RWPE2 (cell line): ENCODE measurements at regions not wholly inside any gene's neighbourhood (a gene's known extent, or its start where the extent isn't known, plus 50 kb on each side); places are given as distances from the start of the nearest gene placed in this dataset.

ENCODE experiments used
- ATAC-seq: fragments of 200-7000 bp; cut with Tn5 transposase; 3 replicates; pipeline ENCODE4 v1.9.1; 2021; ENCODE audit warnings: low read depth
- DNase-seq: peaks from one replicate; pipeline ENCODE4 v3.0.0-alpha.2; 2020; ENCODE audit warnings: low spot score
- H3K27ac ChIP-seq: fragments of 450-650 bp; 2 replicates; pipeline ENCODE4 v1.5.1; 2017; ENCODE audit warnings: mild to moderate bottlenecking; ENCODE audit not compliant: poor library complexity, severe bottlenecking
- H3K27me3 ChIP-seq: fragments of 250-450 bp; sonication (Bioruptor Pico); 2 replicates; pipeline ENCODE4 v1.5.1; 2021; ENCODE audit warnings: mild to moderate bottlenecking, moderate library complexity; ENCODE audit not compliant: insufficient read depth, poor library complexity, severe bottlenecking
- H3K36me3 ChIP-seq: fragments of 250-450 bp; sonication (Bioruptor Pico); 2 replicates; pipeline ENCODE4 v1.5.1; 2020; ENCODE audit warnings: low read depth, mild to moderate bottlenecking, moderate library complexity
- H3K4me1 ChIP-seq: fragments of 250-450 bp; sonication (Bioruptor Pico); 2 replicates; pipeline ENCODE4 v1.5.1; 2021; ENCODE audit warnings: mild to moderate bottlenecking, moderate library complexity; ENCODE audit not compliant: insufficient read depth, poor library complexity, severe bottlenecking
- H3K4me3 ChIP-seq: fragments of 250-450 bp; sonication (Bioruptor Pico); 2 replicates; pipeline ENCODE4 v1.5.1; 2021; ENCODE audit warnings: mild to moderate bottlenecking, moderate library complexity; ENCODE audit not compliant: severe bottlenecking
- H3K9me3 ChIP-seq: fragments of 250-450 bp; sonication (Bioruptor Pico); 2 replicates; pipeline ENCODE4 v1.5.1; 2021; ENCODE audit warnings: mild to moderate bottlenecking, moderate library complexity; ENCODE audit not compliant: severe bottlenecking
- CTCF ChIP-seq: fragments of 450-650 bp; IDR thresholded peaks from one replicate; pipeline ENCODE4 v1.5.1; 2017; ENCODE audit warnings: mild to moderate bottlenecking, moderate library complexity; ENCODE audit not compliant: poor library complexity, severe bottlenecking

DNA sequence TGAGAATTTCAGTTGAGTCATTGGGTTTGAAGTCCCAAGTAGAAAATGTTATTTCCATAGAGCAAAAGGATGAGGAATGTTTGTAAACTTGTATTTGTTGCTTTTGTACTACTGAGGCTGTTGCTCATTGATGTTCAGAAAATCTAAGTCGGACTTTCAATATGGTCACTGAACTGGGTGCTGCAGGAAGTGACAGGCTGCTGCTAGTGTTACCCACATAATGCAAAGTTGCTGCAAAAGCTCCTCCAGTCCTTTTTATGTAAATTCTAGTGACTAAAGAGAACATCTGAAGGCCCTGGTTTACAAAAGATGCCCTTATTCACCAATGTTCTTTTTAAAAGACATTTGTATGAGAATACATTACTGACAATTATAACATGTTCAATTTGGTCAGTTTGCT, 131.1 kb upstream of the FAM98A start:
- ATAC-seq: no peak
- TF ChIP-seq CTCF: no peak
- Histone ChIP-seq H3K27me3 (no peaks in the 10 kb centered on the region), H3K9me3 (no peaks in the 10 kb centered on the region), H3K4me1 (no peaks in the 10 kb centered on the region), H3K4me3 (no peak overlapping the region), H3K27ac (no peak overlapping the region), H3K36me3 (no peaks in the 10 kb centered on the region)
- DNase-seq: no peak

DNA sequence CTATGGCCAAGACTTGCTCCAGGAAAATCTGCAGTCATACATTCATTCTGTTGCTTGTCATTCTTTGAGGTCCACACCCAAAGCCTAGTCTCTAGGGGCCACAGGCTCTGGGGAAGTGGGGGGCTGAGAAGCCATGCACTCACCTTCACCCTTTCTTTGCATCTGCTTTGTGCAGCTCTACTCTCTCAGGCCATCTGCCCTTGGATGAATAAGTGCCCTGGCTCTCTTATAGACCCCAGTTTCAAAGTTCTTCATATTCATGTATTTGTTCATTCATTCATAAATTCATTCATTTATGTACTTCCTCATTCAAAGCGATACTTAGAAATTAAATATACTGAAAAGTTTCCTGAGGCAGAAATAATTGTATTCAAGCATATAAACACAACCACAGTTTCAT, 130.3 kb upstream of the FAM98A start:
- no peak for TF ChIP-seq CTCF
- H3K4me3 ChIP-seq: no peak overlapping the region
- no peaks in the 10 kb centered on the region for H3K4me1 ChIP-seq
- no peak for DNase-seq
- ATAC-seq: no peak
- H3K27ac ChIP-seq: no peak overlapping the region
- no peaks in the 10 kb centered on the region for H3K36me3 ChIP-seq
- no peaks in the 10 kb centered on the region for H3K27me3 ChIP-seq
- no peaks in the 10 kb centered on the region for H3K9me3 ChIP-seq

GRCh38 chr2:33728106-33728505, 129.0 kb upstream of the FAM98A start:
- Histone ChIP-seq H3K9me3 (no peaks in the 10 kb centered on the region), H3K27ac (no peak overlapping the region), H3K4me1 (no peaks in the 10 kb centered on the region), H3K4me3 (no peak overlapping the region), H3K27me3 (no peaks in the 10 kb centered on the region), H3K36me3 (no peaks in the 10 kb centered on the region)
- DNase-seq: no peak
- no peak for TF ChIP-seq CTCF
- ATAC-seq: no peak

DNA sequence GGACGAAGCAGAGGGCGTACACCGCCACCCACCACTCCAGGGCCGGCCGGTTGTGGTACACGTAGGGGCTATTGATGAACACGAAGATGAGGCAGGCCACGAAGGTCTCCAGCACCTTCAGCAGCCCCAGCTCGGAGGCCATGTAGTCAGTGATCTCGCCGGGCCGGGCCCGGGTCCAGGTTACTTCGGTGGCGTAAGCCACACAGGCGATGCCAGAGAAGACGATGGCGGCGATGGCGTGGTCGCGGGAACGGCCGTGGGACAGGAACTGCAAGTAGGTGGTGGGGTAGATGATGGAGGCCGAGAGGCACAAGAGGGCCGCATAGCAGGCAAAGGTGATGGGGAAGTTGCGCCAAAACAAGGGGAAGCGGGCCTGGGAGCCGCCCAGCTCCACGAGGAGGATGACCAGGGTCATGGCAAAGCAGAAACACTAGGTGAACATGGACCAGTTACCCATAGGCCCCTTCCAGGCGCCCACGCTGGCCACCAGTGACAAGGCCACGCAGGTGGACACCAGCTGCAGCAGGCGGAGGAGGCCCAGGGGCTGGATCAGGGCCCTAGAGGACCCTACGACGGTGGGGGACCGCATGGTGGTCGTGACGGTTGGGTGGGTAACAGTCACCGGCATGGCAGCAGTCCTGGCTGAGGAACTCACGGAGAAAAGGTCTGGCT, 128.4 kb upstream of the FAM98A start:
- Histone ChIP-seq H3K36me3 (no peaks in the 10 kb centered on the region), H3K27ac (no peak overlapping the region), H3K4me1 (no peaks in the 10 kb centered on the region), H3K4me3 (no peak overlapping the region), H3K9me3 (no peaks in the 10 kb centered on the region), H3K27me3 (no peaks in the 10 kb centered on the region)
- DNase-seq (no peak), ATAC-seq (no peak)
- no peak for TF ChIP-seq CTCF

- no peaks in the 10 kb centered on the region for H3K9me3 ChIP-seq
- no peaks in the 10 kb centered on the region for H3K4me1 ChIP-seq
- H3K36me3 ChIP-seq: no peaks in the 10 kb centered on the region
- ATAC-seq (no peak), DNase-seq (no peak)
- H3K27ac ChIP-seq: no peak overlapping the region
- H3K27me3 ChIP-seq: no peaks in the 10 kb centered on the region
- TF ChIP-seq CTCF: no peak
- no peak overlapping the region for H3K4me3 ChIP-seq
Measured at GRCh38 chr2:33726415-33726814, 127.3 kb upstream of the FAM98A start.
